Body of pancreas (tissue), 4 donors: ENCODE measurements at regions not wholly inside any gene's neighbourhood (a gene's known extent, or its start where the extent isn't known, plus 50 kb on each side); places are given as distances from the start of the nearest gene placed in this dataset.

ENCODE experiments used
- CTCF ChIP-seq, 7 experiments: fragments of 450-650 bp in 4 of 7; fragments of 200-600 bp in 3 of 7; sonication (generic) in 3 of 7; IDR thresholded peaks; one replicate each; pipeline ENCODE4 v1.5.1; 2016 to 2019; ENCODE audit warnings: antibody characterized with exemption in 7 of 7
- POLR2A ChIP-seq, 3 donors: fragments of 450-650 bp; IDR thresholded peaks; one replicate each; pipeline ENCODE4 v1.6.1; 2016; ENCODE audit warnings: antibody characterized with exemption in 3 of 3, mild to moderate bottlenecking in 2 of 3

GRCh38 chr13:80463673-80464352 is 122.9 kb upstream of the SPRY2 start:
- TF ChIP-seq POLR2A (IDR thresholded peaks at IDR 0.05) = no peak
- TF ChIP-seq CTCF (IDR thresholded peaks at IDR 0.05) = no peak
